HFFc6 (cell line): ENCODE measurements at regions not wholly inside any gene's neighbourhood (a gene's known extent, or its start where the extent isn't known, plus 50 kb on each side); places are given as distances from the start of the nearest gene placed in this dataset.
"Not testable (repeated sequence)": the region's sequence is repeated elsewhere in the genome, so short reads cannot be mapped to it uniquely, and the experiment has no call there.

Experiments used
- DNase-seq: peaks from one replicate; pipeline ENCODE4 v3.0.0-alpha.2; 2018
- H3K27ac Mint-ChIP-seq: 2 replicates; pipeline ENCODE4 v1.8.0; 2020; ENCODE audit warnings: mild to moderate bottlenecking, mixed read lengths
- H3K27me3 Mint-ChIP-seq: 2 replicates; pipeline ENCODE4 v1.8.0; 2021; ENCODE audit warnings: mild to moderate bottlenecking, moderate library complexity, mixed read lengths; ENCODE audit not compliant: insufficient read depth
- H3K36me3 Mint-ChIP-seq: 2 replicates; pipeline ENCODE4 v1.8.0; 2021; ENCODE audit warnings: low read depth, mixed read lengths
- H3K4me1 Mint-ChIP-seq: 2 replicates; pipeline ENCODE4 v1.8.0; 2020; ENCODE audit warnings: low read depth, mixed read lengths
- H3K4me3 Mint-ChIP-seq: 2 replicates; pipeline ENCODE4 v1.8.0; 2020; ENCODE audit warnings: mild to moderate bottlenecking, moderate library complexity, mixed read lengths
- H3K9me3 Mint-ChIP-seq: 2 replicates; pipeline ENCODE4 v1.8.0; 2020; ENCODE audit warnings: mild to moderate bottlenecking, mixed read lengths
- TF ChIP-seq, protein P1 (sequence below): fragments of 200-600 bp; sonication (generic); IDR thresholded peaks from 2 replicates; pipeline ENCODE4 v1.5.0; 2021; ENCODE audit warnings: antibody characterized with exemption, mild to moderate bottlenecking

DNA sequence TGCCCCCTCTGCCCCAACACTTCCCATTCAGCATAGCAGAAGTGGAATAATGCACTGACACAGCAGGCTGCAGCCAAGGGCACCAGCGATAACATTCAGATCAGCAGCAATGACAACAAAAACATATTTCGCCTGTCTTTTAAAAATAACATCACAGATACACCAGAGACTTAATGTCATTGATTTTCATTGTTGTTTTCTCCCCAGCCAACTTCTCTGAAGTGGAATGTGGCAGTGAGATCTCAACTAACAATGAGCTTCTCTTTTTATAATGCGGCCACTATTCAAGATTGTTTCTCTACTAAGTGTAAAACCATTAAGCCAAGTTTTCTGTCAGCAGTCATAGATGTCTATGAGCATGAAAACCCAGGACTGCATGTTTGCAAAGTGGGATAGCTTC, 158.2 kb upstream of the TMEM229A start:
- Mint-ChIP-seq H3K27ac (no peak overlapping the region), H3K27me3 (no peaks in the 10 kb centered on the region), H3K36me3 (no peaks in the 10 kb centered on the region), H3K9me3 (peaks cover 20% of the 10 kb centered on the region), H3K4me3 (no peak overlapping the region), H3K4me1 (no peaks in the 10 kb centered on the region)
- DNase-seq = no peak
- TF ChIP-seq, protein P1, sequence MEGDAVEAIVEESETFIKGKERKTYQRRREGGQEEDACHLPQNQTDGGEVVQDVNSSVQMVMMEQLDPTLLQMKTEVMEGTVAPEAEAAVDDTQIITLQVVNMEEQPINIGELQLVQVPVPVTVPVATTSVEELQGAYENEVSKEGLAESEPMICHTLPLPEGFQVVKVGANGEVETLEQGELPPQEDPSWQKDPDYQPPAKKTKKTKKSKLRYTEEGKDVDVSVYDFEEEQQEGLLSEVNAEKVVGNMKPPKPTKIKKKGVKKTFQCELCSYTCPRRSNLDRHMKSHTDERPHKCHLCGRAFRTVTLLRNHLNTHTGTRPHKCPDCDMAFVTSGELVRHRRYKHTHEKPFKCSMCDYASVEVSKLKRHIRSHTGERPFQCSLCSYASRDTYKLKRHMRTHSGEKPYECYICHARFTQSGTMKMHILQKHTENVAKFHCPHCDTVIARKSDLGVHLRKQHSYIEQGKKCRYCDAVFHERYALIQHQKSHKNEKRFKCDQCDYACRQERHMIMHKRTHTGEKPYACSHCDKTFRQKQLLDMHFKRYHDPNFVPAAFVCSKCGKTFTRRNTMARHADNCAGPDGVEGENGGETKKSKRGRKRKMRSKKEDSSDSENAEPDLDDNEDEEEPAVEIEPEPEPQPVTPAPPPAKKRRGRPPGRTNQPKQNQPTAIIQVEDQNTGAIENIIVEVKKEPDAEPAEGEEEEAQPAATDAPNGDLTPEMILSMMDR = no peak

DNA sequence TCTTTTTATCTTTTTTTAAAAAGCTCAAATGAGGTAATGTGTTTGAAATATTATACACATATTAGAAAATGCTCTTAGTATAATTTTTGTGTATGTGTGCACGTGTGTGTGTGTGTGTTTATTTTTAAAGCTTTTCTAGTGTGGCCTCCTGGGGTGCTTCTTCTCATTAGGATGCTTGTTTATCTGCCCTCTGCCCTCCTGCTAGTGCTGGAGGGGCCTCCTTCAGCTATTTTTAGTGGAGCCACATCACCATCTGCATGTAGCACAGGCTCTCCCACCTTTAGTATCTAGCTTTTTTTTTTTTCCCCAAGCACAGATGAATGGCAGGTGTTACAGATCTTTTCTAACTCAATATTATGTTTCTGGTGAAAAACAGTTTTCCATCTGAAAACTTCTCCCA, 155.7 kb upstream of the TMEM229A start:
- Mint-ChIP-seq H3K27ac (no peak overlapping the region), H3K27me3 (no peaks in the 10 kb centered on the region), H3K36me3 (no peaks in the 10 kb centered on the region), H3K9me3 (peaks cover 16% of the 10 kb centered on the region), H3K4me3 (no peak overlapping the region), H3K4me1 (no peaks in the 10 kb centered on the region)
- TF ChIP-seq, protein P1 = no peak
- no peak for DNase-seq

DNA sequence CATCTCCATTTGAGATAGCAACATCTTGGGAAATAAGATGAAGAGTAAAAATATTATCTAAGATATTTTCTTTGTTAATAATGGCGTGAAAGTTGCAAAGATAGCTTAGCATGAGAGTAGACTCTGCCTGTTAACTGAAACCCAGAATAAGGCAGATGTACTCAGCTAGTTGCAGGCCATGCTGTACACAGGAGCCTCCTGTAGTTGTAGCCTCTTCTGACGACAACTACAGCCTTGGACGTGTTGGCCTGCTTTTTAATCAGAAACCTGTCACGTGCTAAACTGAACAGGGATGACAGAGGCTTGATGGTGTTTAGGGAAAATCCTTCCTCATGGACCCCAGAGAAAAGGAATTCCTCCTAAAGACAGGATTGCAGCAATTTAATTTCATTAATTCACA, 155.1 kb upstream of the TMEM229A start:
- no peak for DNase-seq
- no peaks in the 10 kb centered on the region for H3K4me1 Mint-ChIP-seq
- H3K4me3 Mint-ChIP-seq = no peak overlapping the region
- TF ChIP-seq, protein P1 = no peak
- H3K27me3 Mint-ChIP-seq = no peaks in the 10 kb centered on the region
- H3K9me3 Mint-ChIP-seq = peaks cover 16% of the 10 kb centered on the region
- H3K27ac Mint-ChIP-seq = no peak overlapping the region
- no peaks in the 10 kb centered on the region for H3K36me3 Mint-ChIP-seq

DNA sequence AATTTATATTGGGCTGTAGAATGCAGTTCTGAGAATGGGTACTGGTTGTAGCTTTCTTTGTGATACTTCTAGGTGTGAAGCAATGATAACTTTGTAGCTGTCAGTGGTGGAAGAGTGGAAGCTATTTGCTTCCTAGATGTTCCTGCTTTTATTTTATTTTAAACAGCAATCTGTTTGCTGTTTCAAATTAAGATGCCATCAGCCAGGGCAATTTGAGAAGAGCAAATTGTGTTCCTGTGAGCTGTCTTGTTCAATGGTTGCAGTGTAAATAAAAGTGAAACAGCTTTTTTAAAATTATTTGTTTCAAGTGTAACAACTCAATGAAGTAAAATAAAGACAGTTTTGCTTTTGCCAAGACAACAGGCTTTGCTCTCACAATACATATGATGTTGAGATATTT, 150.8 kb upstream of the TMEM229A start:
- Mint-ChIP-seq H3K27ac (no peak overlapping the region), H3K27me3 (no peaks in the 10 kb centered on the region; the same call in 1 of the 2 replicates), H3K4me1 (no peaks in the 10 kb centered on the region), H3K36me3 (no peaks in the 10 kb centered on the region), H3K4me3 (no peak overlapping the region), H3K9me3 (peaks cover 24% of the 10 kb centered on the region)
- no peak for DNase-seq
- TF ChIP-seq, protein P1 = no peak

DNA sequence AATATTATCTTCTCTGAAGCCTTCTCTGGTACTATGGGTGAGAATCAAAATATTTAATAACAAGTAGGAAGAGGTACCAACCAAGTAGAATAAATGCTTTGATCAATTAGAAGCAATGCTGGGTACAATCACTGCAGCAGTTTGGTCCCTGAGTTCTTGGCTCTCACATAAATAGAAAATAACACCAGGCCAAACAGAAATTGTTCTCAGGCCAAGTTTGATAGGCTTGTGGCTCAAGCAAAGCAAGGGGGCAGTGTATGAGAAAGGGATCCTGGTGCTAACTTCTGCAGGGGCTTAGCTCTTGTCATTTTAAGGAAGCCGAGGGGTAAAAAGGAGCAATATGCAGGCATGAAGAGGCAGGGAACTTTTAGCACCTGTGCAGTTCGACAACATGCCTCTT, 146.8 kb upstream of the TMEM229A start:
- Mint-ChIP-seq H3K27me3 (no peaks in the 10 kb centered on the region; the same call in 1 of the 2 replicates), H3K9me3 (peaks cover 25% of the 10 kb centered on the region), H3K27ac (no peak overlapping the region), H3K36me3 (no peaks in the 10 kb centered on the region), H3K4me1 (no peaks in the 10 kb centered on the region), H3K4me3 (no peak overlapping the region)
- no peak for DNase-seq
- TF ChIP-seq, protein P1 = no peak

DNA sequence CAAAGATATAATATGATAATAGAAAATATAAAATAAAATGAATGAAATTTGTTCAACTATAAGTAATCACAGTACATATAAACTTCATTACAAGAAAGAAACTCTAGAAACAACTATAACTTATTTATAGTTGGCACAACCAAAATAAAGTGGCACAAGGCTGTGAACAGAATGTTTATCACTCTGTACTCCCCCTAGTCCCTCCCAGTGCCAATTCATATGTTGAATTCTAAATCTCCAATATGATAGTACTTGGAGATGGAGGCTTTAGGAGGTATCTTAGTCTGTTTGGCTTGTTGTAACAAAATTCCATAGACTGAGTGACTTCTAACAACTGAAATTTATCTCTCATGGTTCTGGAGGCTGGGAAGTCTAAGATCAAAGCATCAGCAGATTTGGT, 145.0 kb upstream of the TMEM229A start:
- Mint-ChIP-seq H3K4me1 (no peaks in the 10 kb centered on the region), H3K27ac (no peak overlapping the region), H3K4me3 (no peak overlapping the region), H3K27me3 (no peaks in the 10 kb centered on the region; the same call in 1 of the 2 replicates), H3K9me3 (peaks cover 34% of the 10 kb centered on the region), H3K36me3 (no peaks in the 10 kb centered on the region)
- TF ChIP-seq, protein P1 = no peak
- no peak for DNase-seq

DNA sequence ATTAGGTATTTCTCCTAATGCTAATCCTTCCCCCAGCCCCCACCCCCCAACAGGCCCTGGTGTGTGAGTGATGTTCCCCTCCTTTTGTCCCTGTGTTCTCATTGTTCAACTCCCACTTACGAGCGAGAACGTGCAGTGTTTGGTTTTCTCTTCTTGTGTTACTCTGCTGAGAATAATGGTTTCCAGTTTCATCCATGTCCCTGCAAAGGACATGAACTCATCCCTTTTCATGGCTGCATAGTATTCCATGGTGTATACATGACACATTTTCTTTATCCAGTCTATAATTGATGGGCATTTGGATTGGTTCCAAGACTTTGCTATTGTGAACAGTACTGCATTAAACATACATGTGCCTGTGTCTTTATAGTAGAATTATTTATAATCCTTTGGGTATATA, 138.9 kb upstream of the TMEM229A start:
- not testable (repeated sequence) for H3K27ac Mint-ChIP-seq, H3K4me3 Mint-ChIP-seq

More for the DNA sequence above, 138.9 kb upstream of the TMEM229A start:
- not testable (repeated sequence) for H3K27me3 Mint-ChIP-seq, H3K4me1 Mint-ChIP-seq, H3K36me3 Mint-ChIP-seq, DNase-seq
- peaks cover 21% of the 10 kb centered on the region for H3K9me3 Mint-ChIP-seq
